Common myeloid progenitor, CD34-positive (primary cell): ENCODE measurements at regions not wholly inside any gene's neighbourhood (a gene's known extent, or its start where the extent isn't known, plus 50 kb on each side); places are given as distances from the start of the nearest gene placed in this dataset.
"Not testable (repeated sequence)": the region's sequence is repeated elsewhere in the genome, so short reads cannot be mapped to it uniquely, and the experiment has no call there.

Source experiments
- CTCF ChIA-PET: fragments of 350-600 bp; sonication (Branson Sonifier 250); formaldehyde crosslinking; loops from one replicate; lab custom pipeline; 2021; ENCODE audit warnings: antibody characterized with exemption; lab: Charles Lee
- POLR2A ChIA-PET: fragments of 350-600 bp; sonication (Branson Sonifier 250); formaldehyde crosslinking; loops from one replicate; lab custom pipeline; 2021; ENCODE audit warnings: antibody characterized with exemption; lab: Charles Lee
- DNase-seq, 3 donors: peaks; one replicate each; pipeline versions ENCODE4 v3.0.0 to v3.0.0-alpha.2; 2013
- H3K27ac ChIP-seq, 2 experiments: 1 replicate in 1 of 2; 2 replicates in 1 of 2; pipeline ENCODE4 v1.7.0; 2013; ENCODE audit warnings: inconsistent platforms in 2 of 2, low read length in 2 of 2, mild to moderate bottlenecking in 2 of 2, low read depth in 1 of 2, moderate library complexity in 1 of 2; ENCODE audit not compliant: severe bottlenecking in 2 of 2, insufficient read depth in 1 of 2, poor library complexity in 1 of 2
- H3K27me3 ChIP-seq, 5 experiments: replicated peaks in 2 of 5; 1 replicate in 3 of 5; 2 replicates in 2 of 5; pipeline versions ENCODE4 v1.6.1 to v1.7.0; 2013; ENCODE audit warnings: low read length in 4 of 5, mild to moderate bottlenecking in 2 of 5, moderate library complexity in 2 of 5, inconsistent platforms in 1 of 5; ENCODE audit not compliant: insufficient read depth in 5 of 5, control insufficient read depth in 4 of 5
- H3K36me3 ChIP-seq, 4 experiments: 1 replicate in 2 of 4; 2 replicates in 2 of 4; pipeline versions ENCODE4 v1.6.1 to v1.7.0; 2013; ENCODE audit warnings: low read length in 3 of 4, control low read depth in 1 of 4, mild to moderate bottlenecking in 1 of 4; ENCODE audit not compliant: control insufficient read depth in 4 of 4, insufficient read depth in 4 of 4
- H3K4me1 ChIP-seq, 4 experiments: 1 replicate in 3 of 4; 2 replicates in 1 of 4; pipeline versions ENCODE4 v1.6.1 to v1.7.1; 2013; ENCODE audit warnings: low read length in 3 of 4, mild to moderate bottlenecking in 3 of 4, control low read depth in 1 of 4, inconsistent platforms in 1 of 4, moderate library complexity in 1 of 4; ENCODE audit not compliant: control insufficient read depth in 4 of 4, insufficient read depth in 4 of 4; ENCODE audit errors: control extremely low read depth in 1 of 4
- H3K4me3 ChIP-seq, 7 experiments: 1 replicate in 4 of 7; 2 replicates in 3 of 7; pipeline versions ENCODE4 v1.5.1 to v1.7.0; 2013; ENCODE audit warnings: mild to moderate bottlenecking in 7 of 7, low read length in 6 of 7, moderate library complexity in 6 of 7, inconsistent platforms in 2 of 7, low read depth in 2 of 7, control low read depth in 1 of 7; ENCODE audit not compliant: insufficient read depth in 4 of 7, control insufficient read depth in 1 of 7; ENCODE audit errors: extremely low read depth in 1 of 7
- H3K9me3 ChIP-seq, 5 experiments: 1 replicate in 4 of 5; 2 replicates in 1 of 5; pipeline versions ENCODE4 v1.6.1 to v1.7.1; 2013; ENCODE audit warnings: low read length in 4 of 5, mild to moderate bottlenecking in 2 of 5, inconsistent platforms in 1 of 5, low read depth in 1 of 5, moderate library complexity in 1 of 5; ENCODE audit not compliant: control insufficient read depth in 4 of 5, insufficient read depth in 2 of 5; ENCODE audit errors: control extremely low read depth in 1 of 5
- WGBS: methylation state at CpG from one replicate; pipeline ENCODE4 v1.1.5; 2013; ENCODE audit not compliant: insufficient coverage; 5-methylcytosine and 5-hydroxymethylcytosine counted together

DNA sequence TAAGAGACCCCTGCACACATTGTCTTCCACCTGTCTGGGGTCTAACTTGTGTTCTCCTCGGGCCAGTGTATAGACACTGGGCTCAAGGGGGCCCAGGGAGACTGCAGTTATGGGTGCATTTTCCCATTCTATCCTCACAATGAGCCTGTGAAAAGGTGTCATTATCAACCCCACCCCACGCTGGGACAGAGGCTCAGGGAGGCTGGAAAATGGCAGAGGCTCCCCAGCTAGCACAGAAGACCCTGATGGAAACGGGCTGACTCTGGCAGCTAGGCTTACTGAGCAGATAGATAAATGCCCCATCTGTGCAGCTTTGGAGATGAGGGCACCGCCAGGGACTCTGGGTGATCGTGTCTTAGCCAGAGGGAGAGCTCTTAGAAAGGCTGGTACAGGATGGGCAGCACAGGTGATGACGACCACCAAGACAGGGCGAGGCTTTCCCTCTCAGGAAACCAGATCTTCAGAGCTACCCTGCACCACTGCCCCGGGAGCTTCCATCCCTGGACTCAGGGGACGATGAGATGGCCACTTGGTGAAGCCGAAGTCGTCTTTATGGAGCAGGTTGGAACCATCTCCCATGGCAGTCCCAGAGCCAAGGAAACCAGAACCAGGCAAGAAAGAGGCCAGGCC is 58.2 kb upstream of the CHST15 start:
- ChIA-PET CTCF (interaction anchor here (0.8 to 2.9 kb wide), 8 partner anchors 9 to 98 kb away, joined by 3 to 11 read pairs (median 3); no protein-coding TSS in a partner anchor), POLR2A (interaction anchor here (0.6 kb wide), 1 partner anchor 28 kb away, joined by 3 read pairs; no protein-coding TSS in a partner anchor)
- H3K27me3 ChIP-seq = peaks cover 0 to 19% (median 14%) of the 10 kb centered on the region in 5 experiments
- no peak overlapping the region for H3K27ac ChIP-seq
- no peaks in the 10 kb centered on the region for H3K9me3 ChIP-seq
- peaks cover 2 to 44% (median 35%) of the 10 kb centered on the region in 4 experiments for H3K4me1 ChIP-seq
- WGBS = 89% methylated on average over 10 of the region's 11 CpGs
- no peaks in the 10 kb centered on the region for H3K36me3 ChIP-seq
- no peak overlapping the region for H3K4me3 ChIP-seq
- DNase-seq = no peak

GRCh38 chr10:124150807-124151417 is 57.5 kb upstream of the CHST15 start:
- H3K9me3 ChIP-seq = no peaks in the 10 kb centered on the region
- DNase-seq = no peak
- no peak overlapping the region for H3K27ac ChIP-seq
- H3K27me3 ChIP-seq = peaks cover 0 to 19% (median 14%) of the 10 kb centered on the region in 5 experiments
- peaks cover 6 to 46% (median 36%) of the 10 kb centered on the region in 4 experiments for H3K4me1 ChIP-seq
- no peaks in the 10 kb centered on the region for H3K36me3 ChIP-seq
- POLR2A ChIA-PET = no interaction called here
- over 99% methylated on average over 13 of the region's 13 CpGs for WGBS
- H3K4me3 ChIP-seq = no peak overlapping the region
- CTCF ChIA-PET = interaction anchor here (0.8 to 2.9 kb wide), 7 partner anchors 8 to 99 kb away, joined by 3 to 11 read pairs (median 3); no protein-coding TSS in a partner anchor

DNA sequence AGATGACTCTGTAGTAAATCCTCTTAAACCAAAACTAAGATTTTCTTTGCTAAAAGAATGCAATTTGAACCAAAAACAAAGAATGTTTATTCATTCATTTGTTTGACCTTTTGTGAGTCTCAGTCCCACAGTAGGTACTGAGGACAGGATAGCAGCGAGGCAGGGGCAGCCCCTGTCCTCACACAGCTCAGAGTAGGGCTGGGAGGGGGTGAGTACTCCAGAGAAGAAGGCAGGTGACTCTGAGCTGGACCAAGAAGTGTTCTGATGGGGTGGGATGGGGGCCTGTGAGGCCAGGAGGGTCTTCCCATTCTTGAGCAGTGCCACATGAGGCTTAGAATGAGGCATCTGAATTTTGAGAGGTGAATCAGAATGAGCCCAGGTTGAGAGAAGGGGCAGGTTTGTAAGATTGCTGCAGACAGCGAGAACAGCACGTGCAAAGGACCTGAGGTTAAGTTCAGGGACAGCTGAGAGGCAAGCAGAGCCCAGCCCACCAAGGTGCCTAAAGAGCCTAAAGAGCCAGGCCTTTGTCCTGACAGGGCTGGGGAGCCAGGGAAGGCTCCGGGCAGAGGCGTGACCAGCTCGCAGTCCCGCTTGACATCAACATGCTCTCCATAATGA is 56.9 kb upstream of the CHST15 start:
- DNase-seq = no peak
- H3K27ac ChIP-seq = no peak overlapping the region
- ChIA-PET POLR2A (no interaction called here), CTCF (interaction anchor here (0.8 to 2.8 kb wide), 5 partner anchors 8 to 99 kb away, joined by 3 to 8 read pairs (median 3); no protein-coding TSS in a partner anchor)
- H3K27me3 ChIP-seq = peaks cover 0 to 19% (median 14%) of the 10 kb centered on the region in 5 experiments
- H3K4me3 ChIP-seq = no peak overlapping the region
- H3K4me1 ChIP-seq = peaks cover 13 to 52% (median 43%) of the 10 kb centered on the region in 4 experiments
- no peaks in the 10 kb centered on the region for H3K9me3 ChIP-seq
- no peaks in the 10 kb centered on the region for H3K36me3 ChIP-seq
- 93% methylated on average over 7 of the region's 7 CpGs for WGBS

- peak overlapping the region in 1 of 7 experiments; percentile 4 for H3K4me3 ChIP-seq
- H3K27ac ChIP-seq = no peak overlapping the region
- ChIA-PET POLR2A (no interaction called here), CTCF (no interaction called here)
- H3K36me3 ChIP-seq = no peaks in the 10 kb centered on the region
- WGBS = 49% methylated on average over 14 of the region's 17 CpGs
- peaks cover 0 to 19% (median 14%) of the 10 kb centered on the region in 5 experiments for H3K27me3 ChIP-seq
- no peaks in the 10 kb centered on the region for H3K9me3 ChIP-seq
- H3K4me1 ChIP-seq = peaks cover 17 to 58% (median 50%) of the 10 kb centered on the region in 4 experiments
- DNase-seq = peak; percentile 48 to 80 (median 72)
Observed at GRCh38 chr10:124149189-124150042, 56.0 kb upstream of the CHST15 start.

DNA sequence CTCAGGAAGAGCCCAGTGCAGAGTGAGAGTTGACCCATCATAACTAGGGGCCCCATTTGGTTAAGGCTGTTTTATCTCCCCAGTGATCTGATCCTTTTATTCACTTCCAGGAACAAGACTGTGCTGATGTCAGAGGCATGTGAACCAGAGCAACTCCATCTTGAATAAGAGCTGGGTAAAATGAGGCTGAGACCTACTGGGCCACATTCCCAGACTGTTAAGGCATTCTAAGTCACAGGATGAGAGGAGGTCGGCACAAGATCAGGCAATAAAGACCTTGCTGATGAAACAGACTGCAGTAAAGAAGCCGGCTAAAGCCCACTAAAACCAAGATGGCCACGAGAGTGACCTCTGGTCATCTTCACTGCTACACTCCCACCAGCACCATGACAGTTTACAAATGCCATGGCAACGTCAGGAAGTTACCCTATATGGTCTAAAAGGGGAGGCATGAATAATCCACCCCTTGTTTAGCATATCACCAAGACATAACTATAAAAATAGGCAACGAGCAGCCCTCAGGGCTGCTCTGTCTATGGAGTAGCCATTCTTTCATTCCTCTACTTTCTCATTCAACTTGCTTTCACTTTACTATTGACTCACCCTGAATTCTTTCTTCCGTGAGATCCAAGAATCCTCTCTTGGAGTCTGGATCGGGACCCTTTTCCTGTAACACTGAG is 55.3 kb upstream of the CHST15 start:
- H3K4me3 ChIP-seq, CTCF ChIA-PET, H3K9me3 ChIP-seq, H3K36me3 ChIP-seq, POLR2A ChIA-PET, DNase-seq, H3K27ac ChIP-seq: not testable (repeated sequence)
- 88% methylated on average over 5 of the region's 7 CpGs for WGBS
- peaks cover 0 to 16% (median 14%) of the 10 kb centered on the region in 5 experiments for H3K27me3 ChIP-seq
- peaks cover 16 to 55% (median 46%) of the 10 kb centered on the region in 4 experiments for H3K4me1 ChIP-seq

GRCh38 chr10:124146483-124146882 is 53.1 kb upstream of the CHST15 start:
- DNase-seq = no peak
- Histone ChIP-seq H3K36me3 (no peaks in the 10 kb centered on the region), H3K9me3 (no peaks in the 10 kb centered on the region), H3K27ac (no peak overlapping the region), H3K4me3 (no peak overlapping the region), H3K4me1 (peaks cover 16 to 37% (median 32%) of the 10 kb centered on the region in 4 experiments), H3K27me3 (peaks cover 0 to 9% (median 2%) of the 10 kb centered on the region in 5 experiments)
- CTCF ChIA-PET = interaction anchor here (1.0 kb wide), 2 partner anchors 9 to 243 kb away, joined by 3 read pairs; no protein-coding TSS in a partner anchor
- POLR2A ChIA-PET = no interaction called here
- WGBS = 100% methylated on average over 3 of the region's 3 CpGs
